ENCODE measurements at regions not wholly inside any gene's neighbourhood (a gene's known extent, or its start where the extent isn't known, plus 50 kb on each side); places are given as distances from the start of the nearest gene placed in this dataset.
A peak's percentile ranks its signal among the peaks of the same experiment; 100 is the strongest.

- TF ChIP-seq CTCF (IDR thresholded peaks at IDR 0.05; ENCODE audit: control extremely low read depth in 1 of 3, insufficient read depth in 1 of 3, low read depth in 1 of 3, low read length in 3 of 3) (no peak), HDAC6 (IDR thresholded peaks at IDR 0.05; ENCODE audit: low read depth, low read length) (no peak), POU5F1 (IDR thresholded peaks at IDR 0.05; ENCODE audit: low read depth, low read length) (peak; percentile 62; the same call in 1 of the 2 replicates), CBX5 (IDR thresholded peaks at IDR 0.05; ENCODE audit: low read depth, low read length) (no peak), TAF7 (optimal IDR thresholded peaks at IDR 0.05; ENCODE audit: borderline replicate concordance, low read depth, low read length) (no peak), SP1 (IDR thresholded peaks at IDR 0.05; ENCODE audit: low read depth, low read length) (peak; percentile 82), NRF1 (IDR thresholded peaks at IDR 0.05; ENCODE audit: low read depth, low read length) (no peak), RNF2 (IDR thresholded peaks at IDR 0.05; ENCODE audit: borderline replicate concordance, low read depth, low read length, missing control alignments, poor library complexity, severe bottlenecking) (no peak), TAF1 (IDR thresholded peaks at IDR 0.05; ENCODE audit: low read depth, low read length) (no peak), CHD2 (IDR thresholded peaks at IDR 0.05; ENCODE audit: low read length) (no peak), JUND (IDR thresholded peaks at IDR 0.05; ENCODE audit: low read length) (no peak), EP300 (IDR thresholded peaks at IDR 0.05; ENCODE audit: borderline replicate concordance in 1 of 2, low read depth in 2 of 2, low read length in 2 of 2) (peak in 1 of 2 experiments; percentile 78; a peak in 1 of 3 replicates), BCL11A (IDR thresholded peaks at IDR 0.05; ENCODE audit: low read depth in 2 of 2, low read length in 2 of 2) (peak; percentile 78 to 97), HDAC2 (IDR thresholded peaks at IDR 0.05; ENCODE audit: borderline replicate concordance in 1 of 2, low read depth in 2 of 2, low read length in 2 of 2) (peak in 1 of 2 experiments; percentile 91; a peak in 1 of 4 replicates), KDM5A (IDR thresholded peaks at IDR 0.05; ENCODE audit: low read length) (no peak), PHF8 (conservative IDR thresholded peaks at IDR 0.05; ENCODE audit: low read depth, low read length) (no peak), ATF3 (IDR thresholded peaks at IDR 0.05; ENCODE audit: insufficient read depth, low read depth, low read length) (no peak), SIX5 (IDR thresholded peaks at IDR 0.05; ENCODE audit: low read depth, low read length) (no peak), POLR2AphosphoS5 (IDR thresholded peaks at IDR 0.05; ENCODE audit: low read depth, low read length) (no peak)
Measured at GRCh38 chr11:92511522-92512203, 287.0 kb downstream of the FAT3 start (continued).
